CD4-positive, alpha-beta T cell (primary cell): ENCODE measurements at regions not wholly inside any gene's neighbourhood (a gene's known extent, or its start where the extent isn't known, plus 50 kb on each side); places are given as distances from the start of the nearest gene placed in this dataset.

ENCODE experiments used
- ATAC-seq: fragments of 200-7000 bp; cut with Tn5 transposase; one replicate; pipeline ENCODE4 v1.10.0; 2022; ENCODE audit warnings: mild to moderate bottlenecking; ENCODE audit not compliant: poor library complexity
- CTCF ChIA-PET: fragments of 350-600 bp; sonication (Branson Sonifier 250); formaldehyde crosslinking; loops from one replicate; lab custom pipeline; 2021; ENCODE audit warnings: antibody characterized with exemption, inconsistent platforms; lab: Charles Lee
- POLR2A ChIA-PET: fragments of 350-600 bp; sonication (Branson Sonifier 250); formaldehyde crosslinking; loops from one replicate; lab custom pipeline; 2021; ENCODE audit warnings: antibody characterized with exemption, inconsistent platforms; lab: Charles Lee
- DNase-seq, 14 experiments: peaks; one replicate each; pipeline ENCODE4 v3.0.0-alpha.2; 2013 to 2020; ENCODE audit warnings: mixed read lengths in 2 of 14
- H3K27ac ChIP-seq, 2 donors: one replicate each; pipeline versions ENCODE4 v1.5.1 to v1.7.0; 2013; ENCODE audit warnings: low read length in 2 of 2, low read depth in 1 of 2, mild to moderate bottlenecking in 1 of 2
- H3K27me3 ChIP-seq, 2 experiments: 1 replicate in 1 of 2; 2 replicates in 1 of 2; pipeline versions ENCODE4 v1.6.1 to v1.7.0; 2013; ENCODE audit warnings: low read length in 2 of 2, control low read depth in 1 of 2, mild to moderate bottlenecking in 1 of 2, moderate library complexity in 1 of 2; ENCODE audit not compliant: insufficient read depth in 2 of 2, control insufficient read depth in 1 of 2
- H3K36me3 ChIP-seq: one replicate; pipeline ENCODE4 v1.6.1; 2013; ENCODE audit warnings: low read length, control low read depth; ENCODE audit not compliant: insufficient read depth
- H3K4me1 ChIP-seq: one replicate; pipeline ENCODE4 v1.6.1; 2013; ENCODE audit warnings: low read length, control low read depth; ENCODE audit not compliant: insufficient read depth
- H3K4me3 ChIP-seq: one replicate; pipeline ENCODE4 v1.5.1; 2013; ENCODE audit warnings: mild to moderate bottlenecking, low read length, moderate library complexity
- H3K9me3 ChIP-seq, 2 experiments: 1 replicate in 1 of 2; 2 replicates in 1 of 2; pipeline versions ENCODE4 v1.6.1 to v1.7.0; 2013; ENCODE audit warnings: low read length in 2 of 2, mild to moderate bottlenecking in 2 of 2, control low read depth in 1 of 2, moderate library complexity in 1 of 2; ENCODE audit not compliant: control insufficient read depth in 1 of 2, insufficient read depth in 1 of 2
- H3K27ac Mint-ChIP-seq: one replicate; pipeline ENCODE4 v1.8.0; 2020; ENCODE audit warnings: mixed read lengths
- H3K27me3 Mint-ChIP-seq: one replicate; pipeline ENCODE4 v1.8.0; 2021; ENCODE audit warnings: mixed read lengths
- H3K36me3 Mint-ChIP-seq: one replicate; pipeline ENCODE4 v1.8.0; 2021; ENCODE audit warnings: low read depth, mixed read lengths
- H3K4me1 Mint-ChIP-seq: one replicate; pipeline ENCODE4 v1.8.0; 2021; ENCODE audit warnings: low read depth, mixed read lengths
- H3K4me3 Mint-ChIP-seq: one replicate; pipeline ENCODE4 v1.8.0; 2020; ENCODE audit warnings: mild to moderate bottlenecking, mixed read lengths
- H3K9me3 Mint-ChIP-seq: one replicate; pipeline ENCODE4 v1.8.0; 2020; ENCODE audit warnings: mixed read lengths
- CTCF ChIP-seq: fragments of 200-600 bp; IDR thresholded peaks from one replicate; pipeline ENCODE4 v1.8.0; 2022; ENCODE audit warnings: antibody characterized with exemption, mild to moderate bottlenecking
- intact Hi-C, 2 experiments: fragments of 100-400 bp; cut with DNase I in 1 of 2; cut with micrococcal nuclease in 1 of 2; formaldehyde crosslinking; loops; one replicate each; pipeline versions ENCODE4 v1.15.1 to v1.9.0; 2023 to 2025; cut with DNase I, micrococcal nuclease

- peaks cover 6% of the 10 kb centered on the region for H3K27me3 Mint-ChIP-seq
- no peak overlapping the region for H3K4me3 Mint-ChIP-seq
- intact Hi-C loops, result no loop called here
- H3K27ac Mint-ChIP-seq, result no peak overlapping the region
- TF ChIP-seq CTCF, result no peak
- Histone ChIP-seq H3K4me3 (no peak overlapping the region), H3K36me3 (no peaks in the 10 kb centered on the region), H3K4me1 (peaks cover 17% of the 10 kb centered on the region), H3K9me3 (no peaks in the 10 kb centered on the region), H3K27me3 (no peaks in the 10 kb centered on the region), H3K27ac (no peak overlapping the region)
- ChIA-PET CTCF (no interaction called here), POLR2A (no interaction called here)
- H3K9me3 Mint-ChIP-seq, result no peaks in the 10 kb centered on the region
- peaks cover 23% of the 10 kb centered on the region for H3K4me1 Mint-ChIP-seq
- ATAC-seq (no peak), DNase-seq (peak in 2 of 14 experiments; percentile 4 to 28)
- H3K36me3 Mint-ChIP-seq, result no peaks in the 10 kb centered on the region
These were observed 165.0 kb downstream of the BRD1 start for GRCh38 chr22:49662681-49663080.

GRCh38 chr22:49660794-49661781 lies 166.6 kb downstream of the BRD1 start:
- Mint-ChIP-seq H3K27me3 (no peaks in the 10 kb centered on the region), H3K9me3 (no peaks in the 10 kb centered on the region), H3K4me3 (no peak overlapping the region), H3K27ac (no peak overlapping the region), H3K4me1 (peaks cover 19% of the 10 kb centered on the region), H3K36me3 (peaks cover 5% of the 10 kb centered on the region)
- Histone ChIP-seq H3K27ac (no peak overlapping the region), H3K9me3 (no peaks in the 10 kb centered on the region), H3K27me3 (no peaks in the 10 kb centered on the region), H3K4me3 (no peak overlapping the region), H3K4me1 (peaks cover 20% of the 10 kb centered on the region), H3K36me3 (no peaks in the 10 kb centered on the region)
- DNase-seq (peak in 2 of 14 experiments; percentile 16 to 21), ATAC-seq (no peak)
- POLR2A ChIA-PET, result interaction anchor here (0.9 kb wide), 1 partner anchor 195 kb away, joined by 3 read pairs; no protein-coding TSS in a partner anchor
- no peak for TF ChIP-seq CTCF
- CTCF ChIA-PET, result no interaction called here
- intact Hi-C loops, result no loop called here

GRCh38 chr22:49660321-49660720 lies 167.4 kb downstream of the BRD1 start:
- no peaks in the 10 kb centered on the region for H3K9me3 Mint-ChIP-seq
- H3K4me3 Mint-ChIP-seq, result no peak overlapping the region
- intact Hi-C loops, result no loop called here
- no peak overlapping the region for H3K4me3 ChIP-seq
- no peak for TF ChIP-seq CTCF
- peaks cover 22% of the 10 kb centered on the region for H3K4me1 ChIP-seq
- peaks cover 24% of the 10 kb centered on the region for H3K4me1 Mint-ChIP-seq
- no peak for ATAC-seq
- H3K9me3 ChIP-seq, result no peaks in the 10 kb centered on the region
- peak in 1 of 14 experiments; percentile 5 for DNase-seq
- no peaks in the 10 kb centered on the region for H3K27me3 Mint-ChIP-seq
- no peaks in the 10 kb centered on the region for H3K27me3 ChIP-seq
- CTCF ChIA-PET, result no interaction called here
- peaks cover 13% of the 10 kb centered on the region for H3K36me3 Mint-ChIP-seq
- no peak overlapping the region for H3K27ac Mint-ChIP-seq
- POLR2A ChIA-PET, result no interaction called here
- H3K27ac ChIP-seq, result no peak overlapping the region
- no peaks in the 10 kb centered on the region for H3K36me3 ChIP-seq
